Mucosa of rectum (tissue), 2 donors: ENCODE measurements at regions not wholly inside any gene's neighbourhood (a gene's known extent, or its start where the extent isn't known, plus 50 kb on each side); places are given as distances from the start of the nearest gene placed in this dataset.

ENCODE experiments used
- H3K27ac ChIP-seq, 2 donors: one replicate each; pipeline ENCODE4 v1.7.0; 2013; ENCODE audit warnings: inconsistent platforms in 2 of 2, low read depth in 2 of 2, low read length in 2 of 2
- H3K27me3 ChIP-seq, 2 donors: one replicate each; pipeline ENCODE4 v1.7.0; 2013; ENCODE audit warnings: low read length in 2 of 2; ENCODE audit not compliant: control insufficient read depth in 2 of 2, insufficient read depth in 2 of 2
- H3K36me3 ChIP-seq, 2 donors: one replicate each; pipeline ENCODE4 v1.7.0; 2013; ENCODE audit warnings: low read length in 2 of 2; ENCODE audit not compliant: control insufficient read depth in 2 of 2, insufficient read depth in 2 of 2
- H3K4me1 ChIP-seq, 2 donors: one replicate each; pipeline ENCODE4 v1.7.0; 2013; ENCODE audit warnings: low read length in 2 of 2, mild to moderate bottlenecking in 1 of 2; ENCODE audit not compliant: control insufficient read depth in 2 of 2, insufficient read depth in 2 of 2
- H3K4me3 ChIP-seq, 2 donors: one replicate each; pipeline ENCODE4 v1.7.0; 2013; ENCODE audit warnings: low read length in 2 of 2
- H3K9ac ChIP-seq, 2 donors: one replicate each; pipeline ENCODE4 v1.7.0; 2013; ENCODE audit warnings: low read length in 2 of 2, low read depth in 1 of 2, mild to moderate bottlenecking in 1 of 2
- H3K9me3 ChIP-seq, 2 donors: one replicate each; pipeline ENCODE4 v1.7.0; 2013; ENCODE audit warnings: low read length in 2 of 2; ENCODE audit not compliant: control insufficient read depth in 2 of 2
- donor health status: healthy.
- donor health status: Normal muscosa, but diverticular disease.

DNA sequence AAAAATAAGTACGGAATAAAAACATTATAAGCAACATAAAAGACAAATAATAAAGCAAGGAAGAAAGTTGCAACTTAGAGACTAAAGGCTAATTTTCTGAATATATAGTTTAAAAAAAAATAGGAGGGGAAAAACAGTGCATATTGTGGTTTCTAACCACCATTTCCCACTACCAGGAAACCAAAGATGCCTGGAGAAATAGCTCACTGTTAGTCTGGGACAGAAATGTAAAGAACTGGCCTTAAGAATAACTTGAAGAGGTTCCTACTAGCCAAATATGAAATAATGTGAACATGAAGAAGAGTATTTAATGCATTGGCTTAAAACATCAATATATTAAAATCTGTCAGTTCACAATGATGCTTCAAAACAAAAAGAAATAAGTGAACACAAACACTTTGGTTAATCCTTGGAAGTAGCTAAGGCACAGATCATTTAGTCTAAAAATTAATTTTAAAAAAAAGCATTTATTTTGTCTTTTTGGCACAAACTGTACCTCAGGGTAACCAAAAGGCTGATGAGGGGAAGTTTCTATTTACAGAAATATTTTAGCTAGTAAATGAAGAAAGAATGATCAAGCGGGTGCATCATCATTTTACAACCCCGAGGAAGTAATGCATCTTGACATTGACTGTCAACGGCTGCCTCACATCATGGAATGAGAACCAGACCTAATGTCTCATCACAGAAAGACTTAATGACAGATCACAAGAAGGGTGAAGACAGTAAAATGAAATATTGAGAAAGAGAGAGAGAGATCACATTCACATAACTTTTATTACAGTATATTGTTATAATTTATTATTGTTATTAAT, 297.2 kb upstream of the LDB2 start:
- no peaks in the 10 kb centered on the region for H3K27me3 ChIP-seq
- no peak overlapping the region for H3K9ac ChIP-seq
- H3K4me1 ChIP-seq: no peaks in the 10 kb centered on the region
- H3K4me3 ChIP-seq: no peak overlapping the region
- H3K36me3 ChIP-seq: no peaks in the 10 kb centered on the region
- no peaks in the 10 kb centered on the region for H3K9me3 ChIP-seq
- no peak overlapping the region for H3K27ac ChIP-seq

DNA sequence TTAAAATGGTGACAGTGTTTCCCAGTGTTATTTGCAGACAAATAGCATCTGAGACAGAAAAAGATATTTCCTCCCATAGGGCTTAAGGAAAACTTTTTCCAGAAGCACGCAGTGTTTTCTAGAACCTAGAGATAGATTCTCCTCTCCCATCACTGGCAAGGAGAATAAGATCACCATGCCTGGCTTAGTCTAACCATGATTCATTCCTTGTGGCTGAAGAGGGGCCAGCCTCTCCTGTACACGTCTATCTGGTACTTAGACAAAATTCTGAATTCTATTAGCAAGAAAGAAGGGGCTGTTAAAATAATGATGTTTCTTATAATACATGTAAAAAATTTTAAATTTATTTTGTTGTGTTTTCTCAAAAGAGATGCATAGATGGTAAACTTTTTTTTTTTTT, 296.1 kb upstream of the LDB2 start:
- Histone ChIP-seq H3K36me3 (no peaks in the 10 kb centered on the region), H3K27ac (no peak overlapping the region), H3K9me3 (no peaks in the 10 kb centered on the region), H3K4me3 (no peak overlapping the region), H3K9ac (no peak overlapping the region), H3K4me1 (no peaks in the 10 kb centered on the region), H3K27me3 (no peaks in the 10 kb centered on the region)

DNA sequence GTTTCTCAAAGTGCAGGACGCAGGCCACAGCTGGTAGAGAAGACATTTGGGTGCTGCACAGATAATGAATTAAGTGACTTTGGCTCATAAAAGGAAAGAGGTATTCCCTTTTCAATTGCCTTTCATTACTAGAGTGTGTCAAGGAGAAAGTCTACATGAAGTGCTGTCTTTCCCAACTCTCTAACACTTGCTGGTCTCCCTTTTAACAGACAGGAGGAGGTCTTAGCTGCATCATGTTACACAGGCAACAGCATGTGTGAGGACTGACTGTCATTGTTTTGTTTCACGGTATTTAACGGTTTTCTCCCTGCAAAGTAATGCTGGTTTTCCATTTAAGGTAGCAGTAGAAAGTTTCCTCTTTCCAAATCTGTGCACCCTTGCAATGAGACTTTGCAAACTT, 291.3 kb upstream of the LDB2 start:
- Histone ChIP-seq H3K4me3 (no peak overlapping the region), H3K36me3 (no peaks in the 10 kb centered on the region), H3K27ac (no peak overlapping the region), H3K4me1 (no peaks in the 10 kb centered on the region), H3K9me3 (no peaks in the 10 kb centered on the region), H3K9ac (no peak overlapping the region), H3K27me3 (no peaks in the 10 kb centered on the region)

DNA sequence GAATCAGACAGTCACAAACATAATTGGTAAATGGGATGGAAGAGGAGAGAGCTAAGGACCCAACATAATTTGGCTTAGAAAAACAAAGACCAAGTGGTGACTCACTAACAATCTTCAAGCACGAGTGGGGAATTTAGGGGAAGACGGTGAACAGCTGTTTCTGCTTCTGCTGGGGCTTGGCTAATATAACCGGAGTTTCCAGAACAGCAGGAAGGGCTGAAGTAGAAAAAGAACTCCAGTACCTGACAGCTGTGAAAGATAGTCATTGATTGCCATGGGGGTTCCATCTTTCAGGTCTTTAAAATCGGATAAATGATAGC, 290.9 kb upstream of the LDB2 start:
- no peaks in the 10 kb centered on the region for H3K4me1 ChIP-seq
- no peaks in the 10 kb centered on the region for H3K9me3 ChIP-seq
- H3K4me3 ChIP-seq: no peak overlapping the region
- no peaks in the 10 kb centered on the region for H3K36me3 ChIP-seq
- H3K27ac ChIP-seq: no peak overlapping the region
- H3K9ac ChIP-seq: no peak overlapping the region
- H3K27me3 ChIP-seq: no peaks in the 10 kb centered on the region

DNA sequence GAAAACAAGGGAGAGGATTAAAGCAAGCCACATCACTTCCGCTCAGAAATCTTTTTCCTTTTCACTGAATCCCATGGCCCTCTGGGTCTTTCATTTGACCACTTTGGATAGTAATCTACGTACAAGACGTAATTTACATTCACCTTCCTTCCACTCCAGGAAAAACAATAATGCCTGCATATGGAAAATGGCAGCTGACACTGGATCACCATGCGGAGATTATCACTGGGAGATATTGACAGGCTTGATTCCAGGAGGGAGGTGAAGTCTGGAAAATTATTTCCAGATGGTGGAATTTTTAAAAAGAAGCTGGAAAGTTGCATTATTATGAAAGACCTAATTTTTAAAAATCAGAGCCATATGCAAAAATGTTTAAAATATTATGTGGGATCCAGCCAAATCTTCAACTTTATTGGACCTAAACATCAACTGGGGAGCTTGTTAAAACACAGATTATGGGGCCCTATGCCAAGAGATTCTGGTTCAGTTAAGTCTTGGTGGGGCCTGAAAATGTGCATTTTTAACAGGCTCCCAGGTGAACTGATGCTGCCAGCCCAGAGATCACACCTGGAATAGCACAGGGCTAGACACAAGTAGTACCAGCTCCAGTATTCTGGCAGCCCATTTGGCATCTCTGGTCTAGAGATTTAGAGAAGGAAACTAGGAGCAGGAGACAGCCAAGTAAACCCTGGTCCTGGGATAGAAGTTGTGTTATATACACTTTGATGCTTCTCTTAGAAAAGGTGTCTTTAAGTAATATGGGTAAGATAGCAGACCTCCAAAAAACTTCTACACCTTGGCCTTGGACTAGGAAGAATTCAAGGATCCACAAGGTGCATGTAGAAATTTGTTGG, 290.3 kb upstream of the LDB2 start:
- H3K9ac ChIP-seq: no peak overlapping the region
- H3K4me1 ChIP-seq: no peaks in the 10 kb centered on the region
- H3K9me3 ChIP-seq: no peaks in the 10 kb centered on the region
- H3K27me3 ChIP-seq: no peaks in the 10 kb centered on the region
- H3K36me3 ChIP-seq: no peaks in the 10 kb centered on the region
- H3K4me3 ChIP-seq: no peak overlapping the region
- no peak overlapping the region for H3K27ac ChIP-seq

DNA sequence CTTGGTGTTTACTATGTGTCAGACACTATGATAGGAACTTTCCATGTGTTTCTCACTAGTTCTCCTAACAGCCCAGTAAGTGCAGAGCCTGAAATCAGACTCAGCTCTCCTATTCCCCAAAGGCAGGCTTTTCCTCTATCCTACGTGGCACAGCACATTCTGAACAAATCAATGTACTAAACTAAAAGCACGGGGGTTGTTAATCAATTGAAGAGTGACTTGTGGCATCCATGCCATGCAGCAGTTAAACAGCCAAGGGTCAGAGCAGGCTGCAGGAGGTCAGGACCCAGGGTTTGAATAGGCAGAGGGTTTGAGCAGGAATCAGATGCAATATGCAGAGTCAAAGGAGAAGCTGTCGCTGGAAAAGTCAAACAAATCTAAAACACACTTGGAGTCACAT, 289.7 kb upstream of the LDB2 start:
- Histone ChIP-seq H3K4me3 (no peak overlapping the region), H3K27me3 (no peaks in the 10 kb centered on the region), H3K36me3 (no peaks in the 10 kb centered on the region), H3K9ac (no peak overlapping the region), H3K4me1 (no peaks in the 10 kb centered on the region), H3K27ac (no peak overlapping the region), H3K9me3 (no peaks in the 10 kb centered on the region)

DNA sequence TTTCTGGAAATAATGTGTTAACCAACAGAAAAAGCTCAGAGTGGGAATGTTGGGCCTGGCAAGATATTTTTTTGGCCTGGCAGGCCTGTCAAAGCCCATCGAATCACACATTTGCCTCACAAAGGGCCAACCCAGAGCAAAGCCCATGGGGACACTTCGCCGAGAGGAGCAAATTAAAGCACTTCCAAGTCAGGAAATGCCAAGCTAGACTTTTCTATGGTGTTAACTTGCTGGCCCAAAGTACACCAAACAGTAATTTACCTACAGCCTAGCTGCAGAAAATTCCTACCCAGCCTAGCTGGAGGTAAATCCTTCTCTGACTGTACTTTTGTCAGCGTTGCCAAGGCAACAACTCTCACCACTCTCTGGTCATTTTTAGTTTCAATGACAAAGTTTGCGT, 288.6 kb upstream of the LDB2 start:
- H3K4me1 ChIP-seq: no peaks in the 10 kb centered on the region
- H3K4me3 ChIP-seq: no peak overlapping the region
- no peaks in the 10 kb centered on the region for H3K9me3 ChIP-seq
- H3K9ac ChIP-seq: no peak overlapping the region
- no peaks in the 10 kb centered on the region for H3K27me3 ChIP-seq
- H3K36me3 ChIP-seq: no peaks in the 10 kb centered on the region
- no peak overlapping the region for H3K27ac ChIP-seq

DNA sequence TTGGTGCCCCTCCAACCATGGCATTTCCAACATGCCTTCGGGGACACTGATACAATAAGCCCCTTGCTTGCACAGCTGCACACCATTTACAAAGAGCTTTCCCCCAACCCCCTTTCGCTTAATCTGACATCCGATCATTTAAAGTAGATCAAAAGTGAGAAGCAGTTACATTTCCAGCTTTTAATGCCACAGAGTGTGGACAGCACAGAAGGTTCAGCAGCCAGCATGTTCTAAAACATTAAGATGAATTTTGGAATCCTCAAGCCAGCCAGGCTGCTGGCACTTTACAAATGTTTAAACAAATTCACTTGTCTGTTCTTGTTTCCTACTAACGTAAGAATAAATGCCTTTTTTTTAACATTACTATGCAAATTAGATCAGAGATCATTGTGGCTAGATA, 284.4 kb upstream of the LDB2 start:
- Histone ChIP-seq H3K27ac (no peak overlapping the region), H3K4me3 (no peak overlapping the region), H3K36me3 (no peaks in the 10 kb centered on the region), H3K4me1 (no peaks in the 10 kb centered on the region), H3K9ac (no peak overlapping the region), H3K9me3 (no peaks in the 10 kb centered on the region), H3K27me3 (no peaks in the 10 kb centered on the region)

DNA sequence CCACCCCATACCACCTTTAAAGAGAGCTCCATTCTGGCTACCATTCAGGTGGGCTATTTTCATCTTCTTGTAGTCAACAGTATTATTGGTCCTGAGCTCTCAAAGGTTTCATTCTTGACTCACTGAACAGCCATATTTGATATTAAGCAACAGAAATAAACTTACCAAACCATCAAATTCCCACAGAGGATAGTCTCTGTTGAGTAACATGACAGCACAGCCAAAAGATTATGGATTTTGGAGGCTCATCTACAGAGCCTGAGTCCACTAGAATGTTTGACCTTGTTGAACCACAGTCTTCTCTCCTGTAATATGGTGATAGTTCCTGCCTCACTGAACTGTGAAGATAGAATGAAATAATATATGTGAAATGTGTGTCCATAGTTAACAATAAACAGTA, 276.3 kb upstream of the LDB2 start:
- Histone ChIP-seq H3K4me3 (no peak overlapping the region), H3K9me3 (no peaks in the 10 kb centered on the region), H3K36me3 (no peaks in the 10 kb centered on the region), H3K9ac (no peak overlapping the region), H3K4me1 (no peaks in the 10 kb centered on the region), H3K27ac (no peak overlapping the region), H3K27me3 (no peaks in the 10 kb centered on the region)

DNA sequence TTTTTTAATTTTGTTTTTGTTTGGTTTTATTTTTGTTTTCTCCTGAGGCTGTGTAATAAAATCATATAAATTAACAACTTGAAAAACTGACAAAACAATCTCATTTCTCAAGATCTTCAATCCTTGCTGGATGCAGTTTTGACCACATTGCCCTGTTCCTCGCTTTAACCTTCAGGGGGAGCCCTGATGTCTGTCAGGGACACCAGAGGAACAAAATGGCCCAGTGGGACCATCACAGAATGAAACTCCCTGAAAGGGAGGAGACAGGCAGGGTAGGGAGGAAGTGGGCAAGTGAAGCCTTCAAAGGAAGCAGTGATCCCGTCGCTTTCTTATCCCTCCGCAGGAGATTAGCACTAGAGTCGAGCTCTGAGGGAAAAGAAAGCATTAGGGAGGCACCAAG, 274.9 kb upstream of the LDB2 start:
- no peak overlapping the region for H3K27ac ChIP-seq
- H3K27me3 ChIP-seq: no peaks in the 10 kb centered on the region
- no peaks in the 10 kb centered on the region for H3K9me3 ChIP-seq
- H3K36me3 ChIP-seq: no peaks in the 10 kb centered on the region
- no peaks in the 10 kb centered on the region for H3K4me1 ChIP-seq
- no peak overlapping the region for H3K4me3 ChIP-seq
- H3K9ac ChIP-seq: no peak overlapping the region
